22Rv1 (cell line): ENCODE measurements at regions not wholly inside any gene's neighbourhood (a gene's known extent, or its start where the extent isn't known, plus 50 kb on each side); places are given as distances from the start of the nearest gene placed in this dataset.

ENCODE experiments used
- H3K27ac ChIP-seq: fragments of 450-650 bp; 2 replicates; pipeline ENCODE4 v1.5.1; 2017
- CTCF ChIP-seq: fragments of 450-650 bp; IDR thresholded peaks from 2 replicates; pipeline ENCODE4 v1.5.1; 2017; ENCODE audit warnings: mild to moderate bottlenecking
- ZFX ChIP-seq: fragments of 450-650 bp; IDR thresholded peaks from 2 replicates; pipeline ENCODE4 v1.6.1; 2017; ENCODE audit warnings: antibody characterized with exemption, borderline replicate concordance

- no peak overlapping the region for H3K27ac ChIP-seq
- TF ChIP-seq CTCF = no peak
- TF ChIP-seq ZFX = no peak
Observed at GRCh38 chr1:198967566-198967965, 328.7 kb downstream of the PTPRC start.

GRCh38 chr1:198968866-198969265, 330.0 kb downstream of the PTPRC start:
- TF ChIP-seq ZFX (no peak), CTCF (no peak)
- H3K27ac ChIP-seq = no peak overlapping the region

GRCh38 chr1:198969981-198970380, 331.1 kb downstream of the PTPRC start:
- TF ChIP-seq CTCF (no peak), ZFX (no peak)
- no peak overlapping the region for H3K27ac ChIP-seq

GRCh38 chr1:198970916-198971315, 332.1 kb downstream of the PTPRC start:
- TF ChIP-seq CTCF = no peak
- TF ChIP-seq ZFX = no peak
- no peak overlapping the region for H3K27ac ChIP-seq

GRCh38 chr1:198977909-198978308, 339.1 kb downstream of the PTPRC start:
- H3K27ac ChIP-seq = no peak overlapping the region
- no peak for TF ChIP-seq ZFX
- TF ChIP-seq CTCF = no peak

- TF ChIP-seq CTCF (no peak), ZFX (no peak)
- no peak overlapping the region for H3K27ac ChIP-seq
Observed at GRCh38 chr1:198978523-198978922, 339.7 kb downstream of the PTPRC start.

GRCh38 chr1:198986036-198986435, 347.2 kb downstream of the PTPRC start:
- no peak overlapping the region for H3K27ac ChIP-seq
- no peak for TF ChIP-seq ZFX
- TF ChIP-seq CTCF = no peak

- no peak overlapping the region for H3K27ac ChIP-seq
- TF ChIP-seq CTCF = no peak
- no peak for TF ChIP-seq ZFX
Observed at GRCh38 chr1:198986442-198986841, 347.6 kb downstream of the PTPRC start.
